Right cardiac atrium (tissue), 5 donors: ENCODE measurements at regions not wholly inside any gene's neighbourhood (a gene's known extent, or its start where the extent isn't known, plus 50 kb on each side); places are given as distances from the start of the nearest gene placed in this dataset.

Experiments
- ATAC-seq, 2 donors: fragments of 200-7000 bp; cut with Tn5 transposase; one replicate each; pipeline versions ENCODE4 v1.8.0 to v1.9.1; 2020; ENCODE audit warnings: moderate library complexity in 2 of 2, mild to moderate bottlenecking in 1 of 2
- DNase-seq, 3 donors: peaks; one replicate each; pipeline ENCODE4 v3.0.0-alpha.2; 2020
- H3K27ac ChIP-seq: one replicate; pipeline ENCODE4 v1.5.1; 2013; ENCODE audit warnings: mild to moderate bottlenecking, low read length, control low read depth, moderate library complexity
- H3K27me3 ChIP-seq: one replicate; pipeline ENCODE4 v1.6.1; 2013; ENCODE audit not compliant: control insufficient read depth, insufficient read depth
- H3K4me1 ChIP-seq: one replicate; pipeline ENCODE4 v1.6.1; 2013; ENCODE audit warnings: low read length; ENCODE audit not compliant: control insufficient read depth, insufficient read depth
- H3K4me3 ChIP-seq: one replicate; pipeline ENCODE4 v1.5.1; 2013; ENCODE audit warnings: low read length, control low read depth
- H3K9me3 ChIP-seq: one replicate; pipeline ENCODE4 v1.6.1; 2013; ENCODE audit warnings: low read length; ENCODE audit not compliant: control insufficient read depth
- WGBS: extraction: QIAGEN DNeasy Blood & Tissue Kit; methylation state at CpG from one replicate; pipeline ENCODE4 v1.1.7; 2013; 5-methylcytosine and 5-hydroxymethylcytosine counted together
- intact Hi-C, 4 donors: fragments of 100-400 bp; cut with DNase I; formaldehyde crosslinking; loops; one replicate each; pipeline versions ENCODE4 v1.11.0 to v1.14.0; 2022 to 2023
- donor health status: healthy with polysubstance abuse.
- donor health status: DM: no; HTN: yes; CAD: no.
- donor health status: DM: no; HTN: no; CAD: no.
- donor health status: DM: no; HTN: yes; CAD: no; lungs with severe emphysema.
- donor health status: DM: yes; HTN: yes; CAD: no.

DNA sequence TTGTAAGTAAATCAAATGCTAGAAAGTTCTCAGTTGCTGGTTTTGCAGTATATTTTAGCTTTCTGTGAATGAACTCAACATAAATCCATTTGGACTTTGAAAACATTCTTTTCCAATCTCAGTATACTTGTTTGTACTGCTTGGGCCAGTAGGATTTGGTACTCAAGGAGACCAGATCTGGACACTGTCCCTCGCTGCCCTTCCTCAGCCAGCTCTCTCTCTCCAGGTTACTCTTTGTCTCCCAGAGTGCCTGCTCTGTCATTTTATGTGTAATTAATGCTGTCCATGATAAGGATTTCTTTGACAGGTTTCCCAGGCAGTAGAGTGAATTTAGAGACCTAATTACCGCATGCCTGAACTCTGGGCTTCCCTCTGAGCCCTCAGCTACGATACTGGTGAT lies 344.6 kb upstream of the SGCD start:
- H3K4me1 ChIP-seq: peaks cover under 1% of the 10 kb centered on the region
- ATAC-seq: peak in 1 of 2 donors; percentile 41
- DNase-seq: no peak
- intact Hi-C loops: no loop called here
- H3K4me3 ChIP-seq: no peak overlapping the region
- WGBS: 46% methylated on average over 3 of the region's 3 CpGs
- no peak overlapping the region for H3K27ac ChIP-seq
- no peaks in the 10 kb centered on the region for H3K27me3 ChIP-seq
- H3K9me3 ChIP-seq: no peaks in the 10 kb centered on the region

DNA sequence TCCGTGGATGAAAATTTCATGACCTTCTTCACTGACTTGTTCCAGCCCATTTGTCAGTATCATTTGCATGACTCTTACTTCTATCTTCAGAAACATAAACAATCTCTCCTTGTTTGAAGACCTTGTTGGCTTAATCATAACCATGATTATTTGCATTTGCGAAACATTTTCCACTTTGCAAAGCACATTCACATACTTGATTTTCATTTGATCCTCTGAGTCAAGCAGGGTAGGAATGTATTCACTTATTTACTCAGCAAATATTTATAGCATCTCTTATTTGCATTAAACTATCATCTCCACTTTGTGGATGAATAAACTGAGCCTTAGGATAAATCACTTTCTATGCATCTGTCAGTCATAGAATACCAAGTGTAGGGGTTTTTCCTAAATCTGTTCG lies 343.0 kb upstream of the SGCD start:
- 83% methylated on average over 3 of the region's 3 CpGs for WGBS
- H3K4me3 ChIP-seq: no peak overlapping the region
- ATAC-seq (no peak), DNase-seq (no peak)
- no peaks in the 10 kb centered on the region for H3K9me3 ChIP-seq
- H3K27me3 ChIP-seq: no peaks in the 10 kb centered on the region
- intact Hi-C loops: no loop called here
- peaks cover 3% of the 10 kb centered on the region for H3K4me1 ChIP-seq
- H3K27ac ChIP-seq: no peak overlapping the region

DNA sequence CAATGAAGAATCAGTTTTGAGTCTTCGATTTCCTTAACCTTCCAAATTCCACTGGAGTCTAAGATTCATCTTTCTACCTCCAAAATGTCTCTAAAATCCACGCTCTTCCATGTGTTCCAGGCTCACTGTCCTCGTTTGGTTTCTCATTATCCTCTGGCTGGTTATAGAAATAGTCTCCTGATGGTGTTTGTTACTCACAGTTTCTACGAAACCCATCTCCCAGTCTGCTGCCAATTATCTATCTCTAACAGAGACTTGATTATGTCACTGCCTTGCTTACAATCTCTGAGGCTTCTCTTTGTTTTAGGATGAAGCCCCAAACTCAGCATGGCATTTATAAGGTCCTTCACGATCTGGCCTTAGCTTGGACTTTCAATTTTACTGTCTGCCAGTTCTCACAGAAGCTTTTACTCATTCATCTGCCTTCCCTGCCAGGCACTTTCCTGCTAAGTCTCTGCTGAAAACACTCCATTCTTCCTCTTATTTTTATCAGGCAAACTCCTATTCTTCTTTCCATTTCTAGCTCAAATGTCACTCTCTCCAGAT lies 339.6 kb upstream of the SGCD start:
- DNase-seq (no peak), ATAC-seq (no peak)
- WGBS: 46% methylated on average over 5 of the region's 5 CpGs
- Histone ChIP-seq H3K4me1 (peaks cover 3% of the 10 kb centered on the region), H3K27ac (no peak overlapping the region), H3K27me3 (no peaks in the 10 kb centered on the region), H3K9me3 (no peaks in the 10 kb centered on the region), H3K4me3 (no peak overlapping the region)
- intact Hi-C loops: no loop called here

DNA sequence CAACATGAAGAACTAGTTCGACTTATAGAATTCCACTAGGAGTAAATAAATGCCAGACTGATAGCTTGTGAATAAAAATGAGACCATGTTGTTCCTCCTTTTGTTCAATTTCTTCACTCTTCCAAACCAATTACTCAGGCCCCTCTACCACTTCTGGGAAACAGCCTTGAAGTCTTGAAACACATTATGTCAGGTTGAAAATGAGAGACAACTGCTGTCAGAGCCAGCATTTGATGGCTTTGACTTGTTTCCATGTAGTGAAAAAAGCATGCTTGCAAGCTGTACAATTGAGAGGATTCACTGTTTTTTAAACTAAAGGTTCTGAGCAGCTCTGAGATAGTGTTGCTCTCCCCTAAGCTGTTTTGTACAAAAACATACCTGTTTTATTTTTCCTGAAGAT lies 337.1 kb upstream of the SGCD start:
- Histone ChIP-seq H3K27me3 (no peaks in the 10 kb centered on the region), H3K27ac (no peak overlapping the region), H3K9me3 (no peaks in the 10 kb centered on the region), H3K4me1 (peaks cover 3% of the 10 kb centered on the region), H3K4me3 (no peak overlapping the region)
- 65% methylated on average over 1 of the region's 1 CpG for WGBS
- intact Hi-C loops: no loop called here
- ATAC-seq: no peak
- no peak for DNase-seq

DNA sequence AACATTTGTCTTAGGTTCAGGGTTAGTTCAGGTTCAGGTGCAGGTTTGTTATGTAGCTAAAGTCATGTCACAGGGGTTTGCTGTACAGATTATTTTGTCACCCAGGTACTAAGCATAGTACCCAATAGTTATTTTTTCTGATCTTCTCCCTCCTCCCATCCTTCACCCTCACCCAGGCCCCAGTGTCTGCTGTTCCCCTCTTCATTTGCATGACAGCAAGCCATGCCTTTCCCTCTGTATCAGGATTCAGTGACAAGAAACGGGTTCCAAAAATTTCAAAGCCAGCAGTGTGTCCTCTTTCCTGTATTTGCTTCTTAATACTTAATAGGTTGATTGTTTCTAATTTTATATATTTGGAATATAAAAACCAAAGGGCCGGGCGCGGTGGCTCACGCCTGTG lies 330.8 kb upstream of the SGCD start:
- no peak overlapping the region for H3K27ac ChIP-seq
- DNase-seq: no peak
- H3K4me1 ChIP-seq: no peaks in the 10 kb centered on the region
- intact Hi-C loops: no loop called here
- no peak overlapping the region for H3K4me3 ChIP-seq
- no peak for ATAC-seq
- WGBS: 90% methylated on average over 5 of the region's 5 CpGs
- no peaks in the 10 kb centered on the region for H3K9me3 ChIP-seq
- no peaks in the 10 kb centered on the region for H3K27me3 ChIP-seq

DNA sequence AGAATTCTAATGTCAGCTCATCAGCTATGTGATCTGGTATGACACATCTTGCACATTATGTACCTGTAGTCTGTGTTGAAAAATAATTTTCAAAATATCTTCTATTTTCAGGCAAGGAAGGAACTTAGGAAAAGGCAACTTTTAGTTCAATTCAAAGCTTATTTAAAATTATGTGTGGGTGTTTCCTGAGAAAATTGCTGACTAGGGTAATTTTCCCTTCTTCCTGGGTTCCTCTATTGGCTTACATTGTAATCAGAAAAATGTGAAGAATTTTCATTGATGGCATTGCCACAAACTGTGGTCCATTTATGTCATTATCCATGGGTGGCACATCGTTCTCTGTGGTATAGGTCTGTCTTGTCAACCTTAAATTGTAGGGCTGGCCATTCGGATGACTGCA lies 328.7 kb upstream of the SGCD start:
- 83% methylated on average over 2 of the region's 2 CpGs for WGBS
- ATAC-seq (no peak), DNase-seq (no peak)
- Histone ChIP-seq H3K9me3 (no peaks in the 10 kb centered on the region), H3K27me3 (no peaks in the 10 kb centered on the region), H3K4me3 (no peak overlapping the region), H3K4me1 (no peaks in the 10 kb centered on the region), H3K27ac (no peak overlapping the region)
- intact Hi-C loops: no loop called here

DNA sequence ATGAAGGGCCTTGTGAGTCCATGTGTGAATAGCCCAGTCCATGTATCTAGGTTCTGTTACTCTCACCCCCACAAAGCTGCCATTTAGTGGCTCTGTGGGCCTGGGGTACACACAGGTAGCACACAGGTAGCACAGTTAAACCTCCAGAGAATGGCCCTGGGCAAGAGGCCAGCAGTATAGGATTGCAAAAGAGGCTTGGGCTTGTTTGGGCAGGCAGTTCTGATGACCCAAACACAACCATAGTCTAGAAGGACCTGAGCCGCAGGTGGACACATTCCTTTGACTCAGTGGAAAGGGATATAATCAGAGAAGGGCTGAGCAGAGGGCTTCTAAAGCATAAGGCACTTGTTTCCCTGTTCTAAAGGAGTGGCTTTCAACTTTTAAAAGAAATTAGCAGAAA lies 326.8 kb upstream of the SGCD start:
- 85% methylated on average over 1 of the region's 1 CpG for WGBS
- no peaks in the 10 kb centered on the region for H3K27me3 ChIP-seq
- no peak overlapping the region for H3K4me3 ChIP-seq
- DNase-seq (no peak), ATAC-seq (no peak)
- H3K4me1 ChIP-seq: no peaks in the 10 kb centered on the region
- intact Hi-C loops: no loop called here
- no peak overlapping the region for H3K27ac ChIP-seq
- no peaks in the 10 kb centered on the region for H3K9me3 ChIP-seq

DNA sequence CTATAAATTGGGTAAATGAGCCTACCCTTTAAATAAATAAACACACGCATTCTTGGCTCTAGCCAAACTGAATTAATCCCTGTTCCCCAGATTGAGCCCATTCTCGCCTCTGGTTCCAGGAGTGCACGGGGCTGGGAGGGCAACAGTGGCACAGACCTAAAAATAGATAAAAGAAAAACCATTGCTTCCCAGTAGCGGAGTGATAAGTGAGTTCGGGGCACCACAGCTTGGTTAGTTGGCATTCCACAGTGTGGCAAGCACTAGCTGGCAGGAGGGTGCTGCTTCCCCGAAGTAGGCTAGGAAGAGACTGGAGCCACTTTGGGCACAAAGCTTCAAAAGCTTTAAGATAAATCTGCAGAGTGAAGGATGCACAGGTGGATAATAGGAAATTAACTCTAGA lies 322.2 kb upstream of the SGCD start:
- Histone ChIP-seq H3K4me1 (no peaks in the 10 kb centered on the region), H3K27ac (no peak overlapping the region), H3K27me3 (no peaks in the 10 kb centered on the region), H3K4me3 (no peak overlapping the region), H3K9me3 (no peaks in the 10 kb centered on the region)
- no peak for DNase-seq
- peak; percentile 43 to 50 for ATAC-seq
- 60% methylated on average over 6 of the region's 6 CpGs for WGBS
- intact Hi-C loops: no loop called here

DNA sequence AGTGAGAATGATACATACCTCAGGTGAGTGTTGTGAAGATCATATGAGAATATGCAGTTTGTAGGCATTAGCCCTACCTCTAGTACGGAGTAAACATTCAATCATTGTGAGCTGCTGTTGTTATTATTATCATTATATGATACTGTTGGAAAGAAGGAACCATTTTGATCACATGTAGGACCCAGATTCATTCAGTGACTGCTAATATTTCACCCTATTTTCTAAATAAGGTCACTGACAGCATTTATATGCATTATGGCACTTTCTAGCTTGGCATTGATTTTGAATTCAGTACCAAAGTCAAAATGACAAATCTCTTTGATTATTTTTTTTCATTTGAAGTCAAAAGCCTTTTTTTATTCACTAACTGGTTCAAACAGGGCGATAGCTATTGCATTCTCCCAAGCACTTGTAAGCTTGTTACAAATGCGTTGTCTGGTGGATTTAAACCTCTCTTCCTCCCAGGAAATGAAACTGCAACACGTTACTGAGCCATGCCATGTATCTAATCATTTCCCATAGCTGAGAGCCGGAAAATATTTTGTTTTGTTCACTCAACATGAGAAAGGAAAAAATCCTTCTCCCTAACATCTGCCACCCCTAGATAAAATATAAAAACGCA lies 320.8 kb upstream of the SGCD start:
- intact Hi-C loops: no loop called here
- 67% methylated on average over 6 of the region's 6 CpGs for WGBS
- no peak for ATAC-seq

DNA sequence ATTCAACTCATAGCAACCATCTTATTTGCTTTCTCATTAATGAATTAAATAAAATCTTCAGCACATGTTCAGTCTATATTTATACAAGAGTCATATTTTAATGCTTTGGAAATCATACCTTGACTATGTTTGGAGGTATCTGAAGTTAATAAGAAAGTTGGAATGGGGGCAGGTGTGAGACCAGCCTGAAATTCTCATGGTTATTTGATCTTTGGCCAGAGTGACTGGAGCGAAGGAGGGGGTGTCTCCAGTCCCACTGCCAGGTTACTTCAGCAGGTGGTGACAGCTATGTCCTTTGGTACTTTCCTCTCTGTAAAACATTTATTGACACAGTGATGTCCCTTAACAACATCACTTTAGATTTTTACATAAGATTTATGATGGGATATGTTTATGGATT lies 318.1 kb upstream of the SGCD start:
- DNase-seq: no peak
- Histone ChIP-seq H3K27me3 (no peaks in the 10 kb centered on the region), H3K9me3 (no peaks in the 10 kb centered on the region), H3K4me3 (no peak overlapping the region), H3K4me1 (no peaks in the 10 kb centered on the region), H3K27ac (no peak overlapping the region)
- 77% methylated on average over 1 of the region's 1 CpG for WGBS
- intact Hi-C loops: no loop called here
- ATAC-seq: no peak

More for the DNA sequence above, 320.8 kb upstream of the SGCD start:
- Histone ChIP-seq H3K4me1 (no peaks in the 10 kb centered on the region), H3K9me3 (no peaks in the 10 kb centered on the region), H3K27ac (no peak overlapping the region), H3K27me3 (no peaks in the 10 kb centered on the region), H3K4me3 (no peak overlapping the region)
- DNase-seq: no peak

DNA sequence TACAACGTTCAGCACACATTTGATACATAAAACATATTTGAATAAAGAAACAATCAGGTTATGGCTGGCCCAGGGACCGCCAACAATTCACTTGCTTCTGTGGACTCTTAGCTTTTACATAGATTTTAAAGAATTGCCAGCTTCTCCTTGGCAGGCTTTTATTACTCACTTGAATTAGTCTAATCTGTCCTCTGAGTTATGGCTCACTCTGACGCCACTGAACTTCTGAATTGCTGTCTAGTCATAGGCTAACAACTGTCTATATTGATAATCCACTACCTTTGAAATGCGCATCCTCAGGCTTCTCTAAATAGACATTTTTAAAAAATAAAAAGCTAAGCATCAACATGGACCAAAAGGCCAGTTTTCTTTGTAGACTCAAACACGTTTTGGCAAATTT lies 317.4 kb upstream of the SGCD start:
- H3K27me3 ChIP-seq: no peaks in the 10 kb centered on the region
- H3K4me3 ChIP-seq: no peak overlapping the region
- H3K27ac ChIP-seq: no peak overlapping the region
- WGBS: 75% methylated on average over 5 of the region's 5 CpGs
- ATAC-seq (no peak), DNase-seq (no peak)
- no peaks in the 10 kb centered on the region for H3K4me1 ChIP-seq
- intact Hi-C loops: no loop called here
- no peaks in the 10 kb centered on the region for H3K9me3 ChIP-seq

DNA sequence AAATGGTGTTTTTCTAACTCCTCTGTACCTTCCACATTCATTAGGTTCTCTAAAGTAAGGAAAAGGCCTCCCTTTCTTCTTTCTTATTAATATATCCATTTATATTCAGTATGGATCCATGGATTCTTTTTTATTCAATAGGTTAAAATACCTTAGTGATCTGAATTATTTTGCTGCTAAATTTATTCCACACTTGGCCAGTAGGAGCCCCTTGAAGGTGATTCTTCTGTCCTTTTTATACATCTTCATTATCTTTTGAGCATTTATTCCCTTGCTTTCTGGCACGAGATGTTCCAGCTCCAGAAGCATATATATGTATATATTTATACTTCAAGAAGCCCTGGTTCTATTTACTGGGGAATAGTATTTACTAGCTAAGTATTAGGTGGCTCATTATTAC lies 311.8 kb upstream of the SGCD start:
- DNase-seq (no peak), ATAC-seq (no peak)
- H3K27me3 ChIP-seq: no peaks in the 10 kb centered on the region
- no peaks in the 10 kb centered on the region for H3K9me3 ChIP-seq
- no peak overlapping the region for H3K27ac ChIP-seq
- no peak overlapping the region for H3K4me3 ChIP-seq
- no peaks in the 10 kb centered on the region for H3K4me1 ChIP-seq
- intact Hi-C loops: no loop called here
- WGBS: 72% methylated on average over 1 of the region's 1 CpG
